Umbilical cord (tissue), 1 donor: ENCODE measurements at regions not wholly inside any gene's neighbourhood (a gene's known extent, or its start where the extent isn't known, plus 50 kb on each side); places are given as distances from the start of the nearest gene placed in this dataset.
A peak's percentile ranks its signal among the peaks of the same experiment; 100 is the strongest.
"Not testable (repeated sequence)": the region's sequence is repeated elsewhere in the genome, so short reads cannot be mapped to it uniquely, and the experiment has no call there.

Source experiments
- DNase-seq: peaks from one replicate; pipeline ENCODE4 v3.0.0-alpha.2; 2015; ENCODE audit warnings: low spot score

DNA sequence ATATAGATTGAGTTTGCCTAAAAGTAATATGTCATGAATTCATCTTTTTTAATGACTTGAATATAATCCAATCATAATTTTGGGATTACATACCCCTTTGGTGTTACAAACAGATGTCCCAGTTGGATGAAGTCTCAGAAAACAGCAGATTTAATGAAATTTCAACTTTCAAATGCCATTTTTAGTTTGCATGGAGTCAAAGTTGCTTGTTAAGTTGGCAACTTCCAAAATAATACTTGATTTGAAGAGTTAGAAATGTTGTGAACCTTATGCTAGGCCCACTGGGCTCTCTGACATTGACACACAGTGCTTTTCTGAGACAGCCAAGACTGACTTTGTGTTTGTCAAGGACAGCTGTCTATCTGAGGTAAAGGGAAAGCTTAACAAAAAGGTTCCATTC lies 248.1 kb downstream of the KIF20B start:
- no peak for DNase-seq

DNA sequence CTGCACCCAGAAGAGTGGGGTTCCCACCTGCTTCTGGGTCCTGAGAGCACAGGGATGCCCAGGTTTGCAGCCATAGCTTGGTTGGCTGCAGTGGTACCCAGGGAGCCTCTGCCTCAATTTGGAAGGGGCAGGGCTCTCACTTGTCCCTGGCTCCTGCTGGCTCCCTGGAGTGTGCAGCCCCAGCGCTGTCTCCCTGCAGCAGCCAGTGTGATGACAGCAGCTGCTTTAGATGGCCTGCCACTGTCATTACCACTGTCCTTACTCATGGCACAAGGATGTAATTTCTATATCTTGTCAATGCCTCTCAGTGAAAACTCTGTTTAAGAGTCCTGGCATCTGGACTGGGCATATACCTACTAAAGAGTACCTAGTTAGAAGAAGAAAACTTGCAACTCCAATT lies 250.9 kb downstream of the KIF20B start:
- no peak for DNase-seq

DNA sequence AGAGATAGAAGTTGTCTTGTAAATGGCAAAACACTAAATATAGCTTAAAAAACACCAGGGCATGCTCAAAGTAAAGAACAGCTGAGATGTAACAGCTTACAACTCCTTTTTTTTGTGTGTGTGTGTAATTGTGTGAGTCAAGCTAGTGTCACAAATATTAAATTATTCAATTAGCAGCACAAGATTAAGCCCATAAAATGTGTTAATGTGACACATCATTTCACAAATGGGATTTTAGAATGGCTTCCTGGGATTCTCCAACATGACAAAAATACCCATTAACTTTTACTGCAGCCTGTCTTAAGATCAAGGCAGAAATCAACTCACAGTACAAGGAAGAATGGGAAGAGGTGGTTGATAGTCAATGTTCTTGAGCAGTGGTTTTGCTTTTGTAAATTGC lies 251.4 kb downstream of the KIF20B start:
- no peak for DNase-seq

DNA sequence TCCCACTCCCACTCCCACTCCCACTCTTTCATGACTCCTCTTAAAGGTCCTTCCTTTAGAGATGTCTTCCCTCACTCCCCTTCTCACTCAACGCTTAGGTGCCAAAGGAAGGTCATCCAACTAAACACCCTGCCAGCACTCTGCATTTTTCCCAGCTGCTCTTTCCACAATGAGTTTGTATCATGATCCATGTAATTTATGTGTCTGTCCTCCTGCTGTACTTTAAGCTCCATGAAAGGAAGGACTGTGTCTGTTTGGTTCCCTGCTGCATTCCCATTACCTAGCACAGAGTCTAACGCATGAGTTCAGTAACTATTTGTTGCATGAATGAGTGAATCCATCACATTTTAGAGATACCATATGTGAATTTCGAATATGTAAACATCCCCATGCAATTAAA lies 252.7 kb downstream of the KIF20B start:
- DNase-seq = no peak

DNA sequence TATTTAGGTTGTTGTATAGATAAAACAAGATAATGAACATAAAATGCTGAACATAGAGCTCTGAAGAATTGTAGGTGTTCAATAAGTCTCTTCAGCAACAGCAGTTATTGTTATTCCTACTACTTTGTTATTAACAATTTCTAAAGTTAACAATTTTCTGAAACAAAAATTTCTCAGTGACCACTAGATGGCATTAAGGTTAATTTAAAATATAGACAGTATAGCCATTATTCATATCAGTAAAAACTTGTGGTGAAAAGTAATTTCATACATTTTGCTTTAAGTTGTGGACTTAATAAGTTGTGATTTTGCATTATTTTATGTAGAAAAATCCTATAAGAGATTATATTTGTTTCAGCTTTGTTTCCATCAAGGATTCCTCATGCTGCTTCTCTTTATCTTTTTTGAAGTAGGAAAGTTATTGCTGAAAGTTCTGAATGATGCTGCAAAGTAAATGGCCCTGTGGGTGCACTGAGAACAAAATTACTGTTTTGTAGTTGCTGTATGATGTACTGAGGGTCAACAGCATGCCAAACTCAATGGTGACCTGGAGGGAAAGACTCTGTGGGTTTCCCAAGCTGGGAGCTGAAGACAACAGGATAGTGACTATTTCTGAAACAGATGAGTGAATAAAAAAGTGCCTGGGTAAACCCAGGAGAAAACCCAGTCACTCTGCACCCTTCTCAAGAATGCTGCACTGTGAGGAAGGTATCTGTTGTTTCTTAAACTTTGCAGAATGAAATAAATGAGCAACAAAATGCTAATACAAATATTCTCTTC lies 253.6 kb downstream of the KIF20B start:
- no peak for DNase-seq

DNA sequence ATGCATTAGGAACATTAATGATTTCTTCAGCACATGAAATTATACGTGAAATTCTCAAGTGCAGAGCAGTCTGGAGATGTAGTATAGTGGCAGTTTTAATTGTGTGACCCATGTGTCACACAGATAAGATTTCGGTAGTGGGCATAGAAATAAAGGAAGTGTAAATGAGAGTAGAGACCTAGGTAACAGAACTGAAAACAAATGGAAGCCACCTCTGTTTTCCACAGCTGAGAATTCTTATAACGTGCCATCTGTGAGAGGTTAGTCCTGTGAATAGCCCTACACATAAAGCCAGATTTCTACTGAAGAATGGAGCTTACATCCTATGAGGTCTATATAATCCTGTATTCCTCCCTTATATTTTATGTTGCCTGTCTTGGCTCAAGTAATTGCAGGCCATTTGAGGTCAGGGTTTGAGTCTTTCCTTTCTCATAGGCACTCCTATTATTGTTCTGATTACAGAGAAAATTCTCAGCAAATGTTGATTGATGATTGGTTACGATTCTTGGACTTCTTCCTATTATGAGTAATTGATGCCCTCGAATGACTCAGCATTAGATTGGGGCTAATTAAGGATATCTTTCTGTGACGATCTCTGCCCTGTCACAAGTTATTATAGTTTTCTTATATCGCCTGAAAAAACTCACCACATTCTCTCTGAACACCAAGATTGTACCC lies 258.2 kb downstream of the KIF20B start:
- no peak for DNase-seq

DNA sequence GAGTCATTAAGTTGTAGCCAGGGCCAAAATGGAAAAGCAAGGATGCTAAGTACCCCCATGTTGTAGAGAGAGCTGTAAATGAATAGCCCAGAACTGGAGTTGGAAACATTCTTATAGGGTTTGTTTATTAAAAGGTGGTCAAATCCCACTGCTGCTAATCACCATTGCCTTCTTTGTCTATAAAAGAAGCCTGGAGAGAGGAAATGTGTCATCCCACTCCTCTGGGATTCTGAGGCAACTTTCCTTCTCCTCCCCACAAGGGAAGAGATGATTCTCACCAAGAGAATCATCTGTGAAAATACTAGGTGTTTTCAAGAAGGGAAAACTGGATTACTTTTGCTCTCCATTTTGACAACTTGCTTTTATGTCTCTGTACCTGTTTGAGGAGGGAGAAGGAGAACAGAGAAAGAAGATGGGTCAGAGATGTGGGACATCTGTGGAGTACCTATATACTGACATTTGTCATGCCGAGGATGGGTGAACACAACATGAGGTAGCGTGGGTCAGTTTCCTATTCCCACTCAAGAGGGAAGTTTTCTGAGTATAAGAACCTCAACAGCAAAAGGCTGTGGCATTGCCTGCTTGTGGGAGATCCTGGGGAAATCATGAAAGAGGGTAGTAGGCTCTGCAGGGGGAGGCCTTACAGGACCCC lies 262.2 kb downstream of the KIF20B start:
- DNase-seq = no peak

DNA sequence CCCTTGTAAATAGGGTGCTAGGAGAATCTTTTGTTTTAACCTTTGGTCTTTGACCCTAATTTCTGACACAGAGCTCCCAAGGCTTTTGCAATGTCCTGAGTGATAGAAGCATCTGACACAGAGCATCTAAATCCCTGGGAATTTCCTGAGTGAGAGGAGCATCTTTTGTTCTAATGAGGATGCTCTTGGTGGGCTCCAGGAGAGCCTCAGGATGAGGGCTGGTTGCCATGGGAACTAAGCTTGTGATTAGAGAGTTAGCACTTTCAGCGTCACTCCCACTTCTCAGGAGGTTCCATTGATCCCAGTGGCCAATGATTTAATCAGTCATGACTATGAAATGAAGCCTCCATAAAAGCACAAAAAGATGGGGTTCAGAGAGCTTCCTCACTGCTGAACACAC lies 264.8 kb downstream of the KIF20B start:
- no peak for DNase-seq

DNA sequence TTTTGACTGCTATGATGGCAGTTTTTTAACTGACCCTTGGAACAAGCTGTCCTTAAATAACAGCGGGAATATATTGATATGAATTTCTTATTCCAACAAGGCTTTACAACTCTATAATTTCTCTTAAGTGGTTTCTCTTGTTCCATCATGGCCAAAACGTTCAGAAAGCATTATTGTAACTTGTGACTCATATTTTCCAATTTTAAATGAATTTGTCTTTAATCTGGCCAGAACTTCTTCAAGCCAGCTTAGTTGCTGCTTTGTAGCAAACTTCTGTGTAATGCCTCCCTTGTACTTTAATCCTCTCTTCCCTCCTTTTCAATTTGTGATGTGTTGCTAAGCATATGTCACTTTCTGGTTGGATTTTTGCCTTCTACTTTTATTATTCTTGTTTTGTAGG lies 271.9 kb downstream of the KIF20B start:
- DNase-seq = peak; percentile 58

DNA sequence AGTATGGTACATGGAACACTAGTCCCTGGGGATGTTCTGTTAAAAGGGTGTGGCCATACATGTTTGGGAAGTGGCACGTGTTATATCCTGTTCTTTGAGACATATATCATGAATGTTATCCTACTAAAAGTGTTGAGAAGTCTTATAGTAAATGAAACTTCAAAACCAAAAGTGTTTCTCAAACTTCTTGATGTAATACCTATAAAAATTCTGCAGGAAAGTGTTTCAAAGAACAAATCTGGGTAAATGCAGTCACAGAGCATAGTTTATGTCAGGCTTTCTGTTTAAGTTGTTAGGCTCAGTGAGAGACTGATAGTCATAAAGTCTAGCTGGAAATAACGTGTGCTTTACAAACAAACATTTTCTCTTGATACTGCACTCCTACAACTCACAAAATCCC lies 273.7 kb downstream of the KIF20B start:
- peak; percentile 81 for DNase-seq

DNA sequence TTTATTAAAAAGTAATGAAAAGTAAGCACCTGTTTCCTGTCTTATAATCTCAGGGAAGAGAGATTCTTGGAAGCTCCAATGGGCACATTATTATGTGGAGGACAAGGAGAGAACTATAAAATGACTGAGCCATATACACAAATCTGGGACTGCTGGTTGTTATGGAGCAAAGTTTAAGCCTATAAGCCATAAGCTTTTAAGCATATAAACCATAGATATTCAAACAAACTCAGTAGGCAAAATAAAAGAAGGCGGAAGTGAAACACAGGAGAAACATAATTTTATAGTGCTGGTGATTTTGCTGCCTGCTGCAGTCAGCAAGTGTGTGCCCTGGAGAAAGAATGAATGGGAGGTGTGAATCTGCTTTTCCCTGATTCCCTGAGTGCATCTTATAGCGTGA lies 274.4 kb downstream of the KIF20B start:
- peak; percentile 77 for DNase-seq

DNA sequence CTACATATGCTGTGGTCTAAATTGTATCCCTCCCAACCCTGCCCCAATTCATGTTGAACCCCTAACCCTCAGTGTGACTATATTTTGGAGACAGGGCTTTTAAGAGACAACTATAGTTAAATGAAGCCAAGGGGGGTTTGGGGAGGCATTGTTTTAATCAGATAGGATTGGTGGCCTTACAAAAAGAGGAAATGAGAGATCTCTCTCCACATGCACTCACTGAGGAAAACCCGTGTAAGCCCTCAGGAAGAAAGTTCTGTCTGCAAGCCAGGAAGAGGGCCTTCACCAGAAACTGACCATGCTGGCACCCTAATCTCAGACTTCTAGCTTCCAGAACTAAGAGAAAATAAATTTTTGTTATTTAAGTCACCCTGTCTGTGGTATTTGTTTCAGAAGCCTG lies 276.7 kb downstream of the KIF20B start:
- no peak for DNase-seq

DNA sequence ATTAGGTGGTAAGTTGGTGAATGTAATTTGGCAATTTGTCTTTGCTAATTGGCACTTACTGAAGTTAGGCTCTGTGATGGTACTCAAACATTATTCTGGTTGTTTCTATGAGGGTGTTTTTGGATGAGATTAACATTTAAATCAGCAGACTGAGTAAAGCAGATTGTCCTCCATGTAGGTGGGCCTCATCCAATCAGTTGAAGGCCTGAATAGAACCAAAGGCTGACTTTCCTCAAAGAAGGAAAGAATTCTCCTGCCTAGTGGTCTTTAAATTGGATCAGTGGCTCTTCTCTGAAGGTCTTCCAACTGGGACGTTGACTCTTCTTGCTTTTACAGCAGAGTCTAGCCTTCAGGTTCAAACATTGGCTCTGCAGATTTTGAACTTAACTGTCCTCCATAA lies 278.3 kb downstream of the KIF20B start:
- DNase-seq = no peak

DNA sequence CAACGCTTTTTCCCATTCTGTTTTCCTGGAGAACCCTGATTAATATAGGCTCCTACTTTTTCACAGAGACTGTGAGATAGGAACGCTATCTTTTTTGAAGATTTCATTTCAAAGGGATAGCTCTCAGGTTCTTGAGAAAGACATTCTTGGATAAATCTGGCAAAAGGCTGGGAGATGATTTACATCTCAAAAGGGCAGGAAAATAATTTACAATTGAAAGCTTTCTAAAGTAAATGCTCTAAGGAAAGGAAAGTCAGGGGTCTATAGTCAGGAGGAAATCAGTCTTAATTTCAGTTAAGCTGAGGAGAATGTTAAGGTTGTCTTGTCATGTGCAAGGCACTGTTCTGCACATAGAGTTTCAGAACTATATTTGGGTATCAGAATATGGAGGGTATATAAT lies 278.8 kb downstream of the KIF20B start:
- DNase-seq = no peak

DNA sequence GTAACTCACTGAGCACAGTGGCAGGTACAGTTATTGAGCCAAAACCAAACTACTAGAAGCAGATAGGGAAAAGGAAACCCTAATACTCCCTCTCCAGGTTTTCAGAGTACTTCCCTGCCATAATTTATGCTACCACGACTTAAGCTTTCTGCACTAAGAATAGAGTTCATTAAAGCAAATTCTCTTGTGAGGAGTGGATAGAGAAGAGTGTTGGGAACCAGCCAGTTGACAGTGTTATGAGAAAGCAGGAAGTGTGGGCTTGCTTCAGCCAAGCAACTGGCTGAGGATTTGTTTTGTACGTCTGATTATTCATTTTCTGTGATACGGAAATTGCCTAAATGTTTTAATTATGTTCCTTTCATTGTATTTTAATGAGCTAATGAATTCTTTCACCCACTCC lies 280.5 kb downstream of the KIF20B start:
- DNase-seq = peak; percentile 37

DNA sequence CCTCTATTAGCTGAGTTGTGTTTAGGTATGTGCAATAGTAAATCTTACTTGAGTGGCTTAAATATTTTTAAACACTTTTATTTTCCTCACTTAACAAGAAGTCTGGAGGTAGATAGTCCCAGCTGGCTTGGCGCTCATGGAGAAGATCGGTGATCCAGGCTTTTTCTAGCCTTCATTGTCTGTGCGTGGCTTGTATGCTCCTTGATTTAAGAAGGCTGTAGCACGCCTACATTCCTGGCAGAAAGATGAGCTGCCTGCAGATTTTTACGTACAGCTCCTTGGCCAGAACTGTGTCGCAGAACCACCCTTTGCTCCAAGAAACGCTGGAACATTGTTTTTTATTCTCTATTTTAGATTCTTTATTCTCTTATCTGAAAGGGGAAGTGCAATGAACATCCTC lies 284.1 kb downstream of the KIF20B start:
- DNase-seq = peak; percentile 19

DNA sequence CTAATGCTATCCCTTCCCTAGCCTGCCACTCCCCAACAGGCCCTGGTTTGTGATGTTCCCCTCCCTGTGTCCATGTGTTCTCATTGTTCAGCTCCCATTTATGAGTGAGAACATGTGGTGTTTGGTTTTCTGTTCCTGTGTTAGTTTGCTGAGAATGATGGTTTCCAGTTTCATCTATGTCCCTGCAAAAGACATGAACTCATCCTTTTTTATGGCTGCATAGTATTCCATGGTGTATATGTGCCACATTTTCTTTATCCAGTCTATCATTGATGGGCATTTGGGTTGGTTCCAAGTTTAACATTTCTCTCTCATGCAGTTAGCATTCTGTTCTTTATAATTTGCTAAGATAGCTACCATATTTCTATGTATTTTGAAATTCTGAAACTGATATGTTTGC lies 287.0 kb downstream of the KIF20B start:
- not testable (repeated sequence) for DNase-seq

DNA sequence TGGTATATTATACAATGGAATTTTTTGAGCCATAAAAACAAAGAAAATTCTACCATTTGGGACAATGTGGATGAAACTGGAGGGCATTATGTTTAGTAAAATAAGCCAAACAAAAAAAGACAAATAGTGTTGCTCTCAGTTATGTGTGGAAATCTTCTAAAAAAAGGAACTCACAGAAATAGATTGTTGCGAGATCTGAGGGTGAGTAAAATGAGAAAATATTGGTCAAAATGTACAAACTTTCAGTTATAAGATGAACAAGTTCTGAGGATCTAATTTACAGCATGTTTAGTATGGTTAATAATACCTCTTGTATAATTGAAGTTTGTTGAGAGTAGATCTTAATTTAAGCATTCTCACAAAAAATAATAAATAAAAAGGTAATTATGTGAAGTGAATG lies 291.2 kb downstream of the KIF20B start:
- no peak for DNase-seq

DNA sequence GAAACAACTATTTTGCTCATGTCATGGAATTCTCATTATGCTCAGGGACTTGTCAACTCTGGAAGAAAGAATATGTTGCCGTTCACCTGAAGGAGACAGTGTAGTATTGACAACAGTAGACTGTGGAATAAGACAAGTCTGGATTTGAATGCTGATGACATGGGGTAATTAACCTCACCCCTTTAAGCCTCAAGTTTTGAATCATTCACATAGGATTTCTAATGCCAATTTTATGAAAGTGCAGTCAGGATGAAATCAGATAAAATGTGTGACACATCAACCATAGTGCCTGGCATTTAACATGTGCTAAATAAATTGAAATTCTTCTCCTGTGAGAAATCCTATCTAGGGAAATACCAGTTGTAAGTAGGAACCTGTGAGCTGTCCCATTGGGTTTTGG lies 305.8 kb downstream of the KIF20B start:
- DNase-seq = no peak

DNA sequence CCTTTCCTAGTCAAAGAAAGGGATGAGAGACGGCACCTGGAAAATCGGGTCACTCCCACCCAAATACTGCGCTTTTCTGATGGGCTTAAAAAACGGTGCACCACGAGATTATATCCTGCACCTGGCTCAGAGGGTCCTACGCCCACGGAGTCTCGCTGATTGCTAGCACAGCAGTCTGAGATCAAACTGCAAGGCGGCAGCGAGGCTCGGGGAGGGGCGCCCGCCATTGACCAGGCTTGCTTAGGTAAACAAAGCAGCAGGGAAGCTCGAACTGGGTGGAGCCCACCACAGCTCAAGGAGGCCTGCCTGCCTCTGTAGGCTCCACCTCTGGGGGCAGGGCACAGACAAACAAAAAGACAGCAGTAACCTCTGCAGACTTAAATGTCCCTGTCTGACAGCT lies 309.9 kb downstream of the KIF20B start:
- DNase-seq = not testable (repeated sequence)

DNA sequence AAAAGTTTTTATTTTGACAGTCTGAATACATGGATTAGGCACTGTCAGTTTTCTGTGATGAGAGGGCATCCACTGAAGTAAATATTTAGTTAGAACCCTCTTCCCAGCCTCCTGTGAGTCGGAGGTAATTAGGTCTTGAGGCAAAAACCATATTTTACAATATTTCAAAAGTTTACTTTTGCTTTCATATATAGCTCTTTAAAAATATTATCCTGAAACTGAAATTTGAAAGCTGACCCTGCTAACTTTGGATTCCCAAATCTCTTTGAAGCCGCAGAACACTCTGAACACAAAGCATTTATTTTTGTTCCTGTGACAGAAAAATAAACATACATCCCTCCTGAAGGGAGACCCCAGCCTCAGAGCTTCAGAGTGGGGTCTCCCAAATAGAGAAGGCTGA lies 317.4 kb downstream of the KIF20B start:
- DNase-seq = no peak

DNA sequence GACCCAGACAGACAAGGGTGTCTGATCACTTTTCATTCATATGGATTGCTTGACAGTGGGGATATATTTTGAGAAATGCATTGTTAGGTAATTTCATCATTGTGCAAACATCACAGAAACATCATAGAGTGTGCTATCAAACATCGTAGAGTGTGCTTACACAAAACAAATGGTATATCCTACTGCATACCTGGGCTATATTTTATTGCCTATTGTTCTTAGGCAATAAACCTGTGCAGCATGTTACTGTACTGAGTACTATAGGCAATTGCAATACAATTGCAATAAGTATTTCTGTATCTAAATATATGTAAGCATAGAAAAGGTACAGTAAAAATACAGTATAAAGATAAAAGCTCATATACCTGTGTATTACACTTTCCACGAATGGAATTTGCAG lies 319.1 kb downstream of the KIF20B start:
- DNase-seq = no peak

DNA sequence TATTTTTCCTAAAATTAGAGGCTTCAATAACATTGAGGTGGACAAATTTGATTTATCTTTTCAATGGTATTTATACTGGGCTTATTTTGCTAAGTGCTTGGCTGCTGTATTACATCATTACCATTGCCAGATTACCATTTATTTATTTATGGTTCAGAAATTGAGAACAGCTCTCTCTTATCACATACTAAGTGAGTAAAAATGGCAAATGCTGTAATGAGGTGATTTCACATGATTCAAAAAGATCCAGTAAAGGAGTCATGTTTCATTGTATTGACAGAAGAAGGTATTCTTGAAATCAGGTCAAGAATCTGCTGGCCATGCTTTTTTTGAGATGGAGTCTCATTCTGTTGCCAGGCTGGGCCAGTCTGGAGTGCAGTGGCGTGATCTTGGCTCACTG lies 322.6 kb downstream of the KIF20B start:
- DNase-seq = no peak
